ENCODE measurements at regions not wholly inside any gene's neighbourhood (a gene's known extent, or its start where the extent isn't known, plus 50 kb on each side); places are given as distances from the start of the nearest gene placed in this dataset.

DNA sequence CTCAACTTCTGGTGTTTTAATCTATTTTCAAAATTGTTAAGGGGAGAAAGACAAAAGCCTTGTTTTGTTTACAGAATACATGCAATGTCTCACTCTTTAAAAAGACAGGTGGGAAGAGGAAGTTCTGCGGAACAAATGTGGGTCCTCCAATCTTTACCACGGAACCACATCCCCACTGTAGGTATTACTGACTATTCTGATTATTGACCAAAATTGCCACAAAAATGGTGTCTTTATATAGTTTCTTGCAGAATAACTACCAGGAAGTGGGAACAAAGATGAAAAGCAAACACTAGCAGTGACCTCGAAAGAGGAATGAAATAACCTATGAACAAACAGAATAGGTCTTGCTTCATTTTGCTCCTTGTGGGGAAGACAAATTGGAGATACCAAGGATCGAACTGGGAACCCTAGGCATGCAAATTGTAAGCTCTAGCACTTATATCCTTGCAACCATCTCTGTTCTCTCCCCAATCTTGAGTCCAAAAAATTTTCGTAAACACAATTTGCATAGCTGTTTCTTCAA is 106.7 kb downstream of the GPX5 start:
- no peak overlapping the region for H3K27ac Mint-ChIP-seq
- ChIA-PET CTCF (no interaction called here), POLR2A (no interaction called here)
- H3K36me3 Mint-ChIP-seq = no peaks in the 10 kb centered on the region
- no peak for DNase-seq (ENCODE audit: low spot score)
- peaks cover 11% of the 10 kb centered on the region for H3K4me1 Mint-ChIP-seq
- TF ChIP-seq HMGA2 (CRISPR knock-in tag; IDR thresholded peaks at IDR 0.05) (no peak), NR1H2 (CRISPR knock-in tag; IDR thresholded peaks at IDR 0.05) (no peak), SOX15 (CRISPR knock-in tag; IDR thresholded peaks at IDR 0.05) (no peak), NR3C1 (CRISPR knock-in tag; conservative IDR thresholded peaks at IDR 0.05; ENCODE audit: low read depth) (no peak), TP53 (CRISPR knock-in tag; IDR thresholded peaks at IDR 0.05) (no peak), SMAD3 (CRISPR knock-in tag; IDR thresholded peaks at IDR 0.05; ENCODE audit: borderline replicate concordance) (no peak), ZNF219 (CRISPR knock-in tag; IDR thresholded peaks at IDR 0.05; ENCODE audit: borderline replicate concordance) (no peak)
- TF ChIP-seq, protein P1, sequence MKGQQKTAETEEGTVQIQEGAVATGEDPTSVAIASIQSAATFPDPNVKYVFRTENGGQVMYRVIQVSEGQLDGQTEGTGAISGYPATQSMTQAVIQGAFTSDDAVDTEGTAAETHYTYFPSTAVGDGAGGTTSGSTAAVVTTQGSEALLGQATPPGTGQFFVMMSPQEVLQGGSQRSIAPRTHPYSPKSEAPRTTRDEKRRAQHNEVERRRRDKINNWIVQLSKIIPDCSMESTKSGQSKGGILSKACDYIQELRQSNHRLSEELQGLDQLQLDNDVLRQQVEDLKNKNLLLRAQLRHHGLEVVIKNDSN (CRISPR knock-in tag; IDR thresholded peaks at IDR 0.05) = no peak
- TF ChIP-seq, protein P2, sequence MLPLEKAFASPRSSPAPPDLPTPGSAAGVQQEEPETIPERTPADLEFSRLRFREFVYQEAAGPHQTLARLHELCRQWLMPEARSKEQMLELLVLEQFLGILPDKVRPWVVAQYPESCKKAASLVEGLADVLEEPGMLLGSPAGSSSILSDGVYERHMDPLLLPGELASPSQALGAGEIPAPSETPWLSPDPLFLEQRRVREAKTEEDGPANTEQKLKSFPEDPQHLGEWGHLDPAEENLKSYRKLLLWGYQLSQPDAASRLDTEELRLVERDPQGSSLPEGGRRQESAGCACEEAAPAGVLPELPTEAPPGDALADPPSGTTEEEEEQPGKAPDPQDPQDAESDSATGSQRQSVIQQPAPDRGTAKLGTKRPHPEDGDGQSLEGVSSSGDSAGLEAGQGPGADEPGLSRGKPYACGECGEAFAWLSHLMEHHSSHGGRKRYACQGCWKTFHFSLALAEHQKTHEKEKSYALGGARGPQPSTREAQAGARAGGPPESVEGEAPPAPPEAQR (CRISPR knock-in tag; IDR thresholded peaks at IDR 0.05) = no peak
- TF ChIP-seq, protein P3, sequence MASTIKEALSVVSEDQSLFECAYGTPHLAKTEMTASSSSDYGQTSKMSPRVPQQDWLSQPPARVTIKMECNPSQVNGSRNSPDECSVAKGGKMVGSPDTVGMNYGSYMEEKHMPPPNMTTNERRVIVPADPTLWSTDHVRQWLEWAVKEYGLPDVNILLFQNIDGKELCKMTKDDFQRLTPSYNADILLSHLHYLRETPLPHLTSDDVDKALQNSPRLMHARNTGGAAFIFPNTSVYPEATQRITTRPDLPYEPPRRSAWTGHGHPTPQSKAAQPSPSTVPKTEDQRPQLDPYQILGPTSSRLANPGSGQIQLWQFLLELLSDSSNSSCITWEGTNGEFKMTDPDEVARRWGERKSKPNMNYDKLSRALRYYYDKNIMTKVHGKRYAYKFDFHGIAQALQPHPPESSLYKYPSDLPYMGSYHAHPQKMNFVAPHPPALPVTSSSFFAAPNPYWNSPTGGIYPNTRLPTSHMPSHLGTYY (CRISPR knock-in tag; IDR thresholded peaks at IDR 0.05) = no peak
- H3K9me3 Mint-ChIP-seq = no peaks in the 10 kb centered on the region
- H3K4me3 Mint-ChIP-seq = no peak overlapping the region
- ATAC-seq = no peak
- peaks cover 57% of the 10 kb centered on the region for H3K27me3 Mint-ChIP-seq (ENCODE audit: low read depth)

DNA sequence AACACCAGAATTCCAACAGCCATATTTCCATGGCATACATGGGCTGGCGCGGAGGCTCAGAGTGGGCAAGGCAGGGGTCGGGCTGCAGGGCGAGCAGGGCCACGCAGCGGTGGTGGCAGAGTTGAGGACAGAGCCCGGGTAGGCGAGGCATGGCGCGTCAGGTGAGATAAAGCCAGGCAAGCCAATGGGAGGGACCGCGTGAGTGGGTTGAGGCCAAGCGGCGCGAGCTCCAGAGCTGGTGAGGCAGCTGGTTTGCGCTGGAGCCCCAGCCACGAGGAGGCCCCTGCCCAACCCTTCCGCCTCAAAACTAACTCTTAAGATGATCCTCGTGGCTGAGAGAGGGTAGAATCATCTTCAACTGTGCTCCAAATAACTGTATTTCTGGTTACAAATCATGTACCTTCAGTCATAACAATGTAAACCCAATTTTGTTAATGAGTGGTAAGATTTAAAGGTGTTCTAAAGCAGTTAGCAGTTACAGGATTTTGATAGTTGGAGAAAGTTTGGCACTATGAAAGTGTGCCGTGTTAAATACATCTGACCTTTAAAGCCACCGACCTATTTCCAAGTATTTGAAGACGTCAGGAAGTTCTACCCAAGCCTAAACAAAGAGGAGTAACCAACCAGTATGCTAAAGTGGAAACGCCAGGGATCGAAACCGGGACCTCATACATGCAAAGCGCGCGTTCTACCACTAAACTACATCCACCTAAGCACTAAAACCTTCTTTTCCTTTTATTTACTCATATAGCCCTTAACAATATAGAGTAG is 107.9 kb downstream of the GPX5 start:
- no peaks in the 10 kb centered on the region for H3K36me3 Mint-ChIP-seq
- H3K9me3 Mint-ChIP-seq = peaks cover under 1% of the 10 kb centered on the region; the same call in 1 of the 2 replicates
- ATAC-seq (peak; percentile 47), DNase-seq (ENCODE audit: low spot score) (peak; percentile 47)
- CTCF ChIA-PET = interaction anchor here (0.6 kb wide), 1 partner anchor 41 kb away, joined by 3 read pairs; no protein-coding TSS in a partner anchor
- peaks cover 67% of the 10 kb centered on the region for H3K27me3 Mint-ChIP-seq (ENCODE audit: low read depth)
- H3K4me1 Mint-ChIP-seq = peaks cover 11% of the 10 kb centered on the region
- H3K4me3 Mint-ChIP-seq = peak overlapping the region; percentile 87
- POLR2A ChIA-PET = no interaction called here
- TF ChIP-seq, protein P4, sequence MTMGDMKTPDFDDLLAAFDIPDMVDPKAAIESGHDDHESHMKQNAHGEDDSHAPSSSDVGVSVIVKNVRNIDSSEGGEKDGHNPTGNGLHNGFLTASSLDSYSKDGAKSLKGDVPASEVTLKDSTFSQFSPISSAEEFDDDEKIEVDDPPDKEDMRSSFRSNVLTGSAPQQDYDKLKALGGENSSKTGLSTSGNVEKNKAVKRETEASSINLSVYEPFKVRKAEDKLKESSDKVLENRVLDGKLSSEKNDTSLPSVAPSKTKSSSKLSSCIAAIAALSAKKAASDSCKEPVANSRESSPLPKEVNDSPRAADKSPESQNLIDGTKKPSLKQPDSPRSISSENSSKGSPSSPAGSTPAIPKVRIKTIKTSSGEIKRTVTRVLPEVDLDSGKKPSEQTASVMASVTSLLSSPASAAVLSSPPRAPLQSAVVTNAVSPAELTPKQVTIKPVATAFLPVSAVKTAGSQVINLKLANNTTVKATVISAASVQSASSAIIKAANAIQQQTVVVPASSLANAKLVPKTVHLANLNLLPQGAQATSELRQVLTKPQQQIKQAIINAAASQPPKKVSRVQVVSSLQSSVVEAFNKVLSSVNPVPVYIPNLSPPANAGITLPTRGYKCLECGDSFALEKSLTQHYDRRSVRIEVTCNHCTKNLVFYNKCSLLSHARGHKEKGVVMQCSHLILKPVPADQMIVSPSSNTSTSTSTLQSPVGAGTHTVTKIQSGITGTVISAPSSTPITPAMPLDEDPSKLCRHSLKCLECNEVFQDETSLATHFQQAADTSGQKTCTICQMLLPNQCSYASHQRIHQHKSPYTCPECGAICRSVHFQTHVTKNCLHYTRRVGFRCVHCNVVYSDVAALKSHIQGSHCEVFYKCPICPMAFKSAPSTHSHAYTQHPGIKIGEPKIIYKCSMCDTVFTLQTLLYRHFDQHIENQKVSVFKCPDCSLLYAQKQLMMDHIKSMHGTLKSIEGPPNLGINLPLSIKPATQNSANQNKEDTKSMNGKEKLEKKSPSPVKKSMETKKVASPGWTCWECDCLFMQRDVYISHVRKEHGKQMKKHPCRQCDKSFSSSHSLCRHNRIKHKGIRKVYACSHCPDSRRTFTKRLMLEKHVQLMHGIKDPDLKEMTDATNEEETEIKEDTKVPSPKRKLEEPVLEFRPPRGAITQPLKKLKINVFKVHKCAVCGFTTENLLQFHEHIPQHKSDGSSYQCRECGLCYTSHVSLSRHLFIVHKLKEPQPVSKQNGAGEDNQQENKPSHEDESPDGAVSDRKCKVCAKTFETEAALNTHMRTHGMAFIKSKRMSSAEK (CRISPR knock-in tag; IDR thresholded peaks at IDR 0.05; ENCODE audit: borderline replicate concordance) = peak; percentile 93; the same call in 1 of the 2 replicates
- TF ChIP-seq, protein P5, sequence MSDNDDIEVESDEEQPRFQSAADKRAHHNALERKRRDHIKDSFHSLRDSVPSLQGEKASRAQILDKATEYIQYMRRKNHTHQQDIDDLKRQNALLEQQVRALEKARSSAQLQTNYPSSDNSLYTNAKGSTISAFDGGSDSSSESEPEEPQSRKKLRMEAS (CRISPR knock-in tag; IDR thresholded peaks at IDR 0.05) = no peak
- peak; percentile 81; the same call in 1 of the 2 replicates for TF ChIP-seq PRRX2 (CRISPR knock-in tag; IDR thresholded peaks at IDR 0.05)
- TF ChIP-seq ELF4 (CRISPR knock-in tag; IDR thresholded peaks at IDR 0.05; ENCODE audit: low read depth) = no peak
- TF ChIP-seq, protein P3 (CRISPR knock-in tag; IDR thresholded peaks at IDR 0.05) = peak; percentile 78; the same call in 1 of the 2 replicates
- TF ChIP-seq GABPB1 (CRISPR knock-in tag; IDR thresholded peaks at IDR 0.05) = no peak
- TF ChIP-seq EMX1 (CRISPR knock-in tag; IDR thresholded peaks at IDR 0.05) = 0 out of 2 replicates have a peak, but pooled peaks have one; percentile 63
- peak overlapping the region; percentile 76; the same call in 1 of the 2 replicates for H3K27ac Mint-ChIP-seq

Measured in WTC11 (cell line).